RWPE1 (cell line): ENCODE measurements at regions not wholly inside any gene's neighbourhood (a gene's known extent, or its start where the extent isn't known, plus 50 kb on each side); places are given as distances from the start of the nearest gene placed in this dataset.

Experiments used
- CTCF ChIA-PET: fragments of 350-600 bp; sonication (Branson Sonifier 250); formaldehyde crosslinking; extraction: SDS; loops from one replicate; lab custom pipeline; 2021; lab: Yijun Ruan, JAX
- POLR2A ChIA-PET: fragments of 400-600 bp; formaldehyde crosslinking; extraction: SDS; loops from one replicate; lab custom pipeline; 2020; ENCODE audit warnings: antibody characterized with exemption; ENCODE audit not compliant: low non-redundant PET; lab: Yijun Ruan, JAX
- DNase-seq: peaks from one replicate; pipeline ENCODE4 v3.0.0; 2012; ENCODE audit warnings: low spot score
- H3K27ac ChIP-seq: fragments of 450-650 bp; 2 replicates; pipeline ENCODE4 v1.5.1; 2017
- TF ChIP-seq, protein P1 (sequence below): fragments of 450-650 bp; conservative IDR thresholded peaks from 2 replicates; pipeline ENCODE4 v1.5.1; 2017; ENCODE audit warnings: low read depth, mild to moderate bottlenecking

DNA sequence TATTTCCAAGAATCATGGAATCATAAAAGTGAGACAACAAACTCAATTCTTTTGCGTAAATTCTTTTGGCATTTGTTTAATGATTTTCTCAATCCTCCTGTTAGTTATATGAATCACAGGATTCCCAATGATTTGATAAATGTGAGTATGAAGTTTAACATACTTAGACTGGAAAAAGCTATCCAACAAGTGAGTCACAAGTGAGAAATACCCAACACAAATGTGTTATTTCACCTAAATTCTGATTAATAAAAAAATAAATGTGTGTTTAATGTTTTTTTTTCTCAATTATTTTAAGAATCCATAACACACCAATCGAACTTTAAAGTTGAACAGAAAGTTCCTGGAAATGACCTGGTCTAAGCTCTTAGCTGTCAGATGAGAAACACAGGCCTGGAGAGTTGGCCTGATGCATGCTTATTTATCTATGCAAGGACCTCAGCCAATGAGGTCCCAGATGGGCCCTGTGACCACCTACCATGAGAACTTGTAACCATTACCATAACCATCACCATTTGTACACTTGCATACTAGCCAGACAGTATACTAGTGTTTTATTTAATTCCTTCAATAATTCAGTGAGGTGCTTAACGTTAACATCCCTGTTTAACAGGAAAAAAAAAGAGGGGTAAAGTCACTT is 386.7 kb downstream of the SPRY1 start:
- ChIA-PET POLR2A (no interaction called here), CTCF (no interaction called here)
- TF ChIP-seq, protein P1, sequence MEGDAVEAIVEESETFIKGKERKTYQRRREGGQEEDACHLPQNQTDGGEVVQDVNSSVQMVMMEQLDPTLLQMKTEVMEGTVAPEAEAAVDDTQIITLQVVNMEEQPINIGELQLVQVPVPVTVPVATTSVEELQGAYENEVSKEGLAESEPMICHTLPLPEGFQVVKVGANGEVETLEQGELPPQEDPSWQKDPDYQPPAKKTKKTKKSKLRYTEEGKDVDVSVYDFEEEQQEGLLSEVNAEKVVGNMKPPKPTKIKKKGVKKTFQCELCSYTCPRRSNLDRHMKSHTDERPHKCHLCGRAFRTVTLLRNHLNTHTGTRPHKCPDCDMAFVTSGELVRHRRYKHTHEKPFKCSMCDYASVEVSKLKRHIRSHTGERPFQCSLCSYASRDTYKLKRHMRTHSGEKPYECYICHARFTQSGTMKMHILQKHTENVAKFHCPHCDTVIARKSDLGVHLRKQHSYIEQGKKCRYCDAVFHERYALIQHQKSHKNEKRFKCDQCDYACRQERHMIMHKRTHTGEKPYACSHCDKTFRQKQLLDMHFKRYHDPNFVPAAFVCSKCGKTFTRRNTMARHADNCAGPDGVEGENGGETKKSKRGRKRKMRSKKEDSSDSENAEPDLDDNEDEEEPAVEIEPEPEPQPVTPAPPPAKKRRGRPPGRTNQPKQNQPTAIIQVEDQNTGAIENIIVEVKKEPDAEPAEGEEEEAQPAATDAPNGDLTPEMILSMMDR, result no peak
- DNase-seq, result no peak
- H3K27ac ChIP-seq, result no peak overlapping the region

DNA sequence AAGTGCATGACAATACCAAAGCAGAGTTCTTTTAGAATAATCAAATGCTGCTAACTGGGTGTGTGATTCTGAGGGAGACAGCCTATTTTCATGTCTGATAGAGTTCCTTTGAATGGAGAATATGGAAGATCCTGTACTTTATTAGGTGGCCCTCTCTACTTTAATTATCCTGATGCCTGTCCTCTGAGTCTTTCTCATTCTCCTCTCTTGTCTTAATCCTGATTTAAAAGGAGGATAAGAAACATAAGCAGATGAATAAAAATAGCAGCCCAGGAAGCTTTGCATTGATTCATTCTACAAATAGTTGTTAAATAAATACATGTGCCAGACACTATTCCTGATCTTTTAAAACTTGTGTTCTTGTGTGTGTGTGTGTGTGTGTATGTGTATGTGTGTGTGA is 387.3 kb downstream of the SPRY1 start:
- ChIA-PET POLR2A (no interaction called here), CTCF (interaction anchor here (0.6 to 0.7 kb wide), 2 partner anchors 11 to 434 kb away, joined by 3 to 6 read pairs; no protein-coding TSS in a partner anchor)
- DNase-seq, result no peak
- TF ChIP-seq, protein P1, result no peak
- no peak overlapping the region for H3K27ac ChIP-seq

DNA sequence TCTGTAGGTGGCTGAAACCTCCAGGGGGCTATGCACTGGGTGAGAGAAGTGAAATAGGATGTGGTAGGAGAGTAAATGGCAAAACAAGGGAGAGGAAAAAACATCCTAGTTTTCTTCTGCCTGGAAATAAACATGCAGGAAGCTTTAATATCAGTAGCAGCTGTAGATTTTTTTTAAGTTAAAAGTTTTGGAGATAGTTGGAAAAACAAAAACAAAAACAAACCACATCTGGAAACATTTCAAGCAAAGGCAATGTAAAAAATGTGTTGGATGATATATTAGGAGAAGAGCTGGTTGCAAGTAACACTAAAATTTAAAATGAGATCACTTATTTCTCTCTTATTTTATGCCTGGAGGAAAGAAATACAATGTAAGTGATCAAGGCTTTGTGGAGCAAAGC is 388.0 kb downstream of the SPRY1 start:
- no peak for DNase-seq
- ChIA-PET CTCF (interaction anchor here (0.6 to 0.7 kb wide), 2 partner anchors 12 to 435 kb away, joined by 3 to 6 read pairs; no protein-coding TSS in a partner anchor), POLR2A (no interaction called here)
- TF ChIP-seq, protein P1, result no peak
- H3K27ac ChIP-seq, result no peak overlapping the region

DNA sequence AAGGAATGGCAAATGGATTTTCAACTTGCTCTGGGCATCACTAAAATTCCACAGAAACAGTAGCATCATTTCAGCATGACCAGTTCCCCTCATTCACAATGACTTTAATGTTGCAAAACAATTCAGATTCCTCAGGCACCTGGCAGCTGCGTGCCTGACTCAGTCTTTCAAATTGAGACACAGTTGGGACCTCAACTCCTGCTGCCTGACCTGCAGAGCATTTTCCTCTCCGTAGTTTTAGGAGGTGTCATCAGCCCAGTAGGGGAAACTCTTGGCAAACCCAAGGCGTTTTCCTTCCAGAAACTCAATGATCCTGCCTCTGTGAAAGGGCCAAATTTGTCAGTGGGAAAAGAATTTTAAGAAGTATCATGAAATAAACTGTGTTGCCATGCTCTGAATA is 388.9 kb downstream of the SPRY1 start:
- ChIA-PET CTCF (no interaction called here), POLR2A (no interaction called here)
- TF ChIP-seq, protein P1, result no peak
- DNase-seq, result peak; percentile 5
- H3K27ac ChIP-seq, result no peak overlapping the region

DNA sequence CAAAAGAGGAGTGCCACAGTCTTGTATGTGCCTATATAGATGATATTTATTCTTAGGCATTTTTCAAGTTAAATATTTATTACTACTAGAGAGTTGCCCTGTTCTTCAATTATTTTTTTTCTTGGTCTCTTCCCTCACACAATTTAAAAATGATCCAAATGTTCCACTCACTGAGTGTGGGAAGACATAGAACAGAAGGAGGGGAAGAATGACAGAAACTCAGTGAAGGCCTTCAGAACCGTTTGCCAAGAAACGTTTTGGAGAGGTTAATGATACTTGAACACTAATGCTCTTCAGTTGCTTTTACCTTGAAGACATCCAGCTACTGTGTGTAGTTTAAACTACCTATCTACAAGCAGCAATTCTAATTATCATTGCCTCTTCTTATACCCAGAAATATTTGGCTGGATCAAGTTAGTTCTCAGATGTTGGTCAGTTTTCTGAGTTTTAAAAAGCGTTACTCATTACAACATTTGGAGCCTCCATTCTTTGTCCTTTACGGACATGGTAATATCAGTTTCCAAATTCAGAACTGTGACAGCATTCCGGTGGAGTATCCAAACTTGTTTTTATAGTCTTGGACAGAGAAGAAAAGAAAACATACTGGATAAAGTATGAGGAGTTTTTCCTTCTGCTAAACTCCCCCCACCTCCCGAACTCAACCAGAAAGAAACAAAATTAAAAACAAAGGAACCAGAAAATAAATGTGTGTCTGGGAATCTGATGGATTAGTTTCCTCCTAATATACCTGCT is 389.7 kb downstream of the SPRY1 start:
- no peak for DNase-seq
- ChIA-PET POLR2A (no interaction called here), CTCF (no interaction called here)
- no peak overlapping the region for H3K27ac ChIP-seq
- TF ChIP-seq, protein P1, result no peak

DNA sequence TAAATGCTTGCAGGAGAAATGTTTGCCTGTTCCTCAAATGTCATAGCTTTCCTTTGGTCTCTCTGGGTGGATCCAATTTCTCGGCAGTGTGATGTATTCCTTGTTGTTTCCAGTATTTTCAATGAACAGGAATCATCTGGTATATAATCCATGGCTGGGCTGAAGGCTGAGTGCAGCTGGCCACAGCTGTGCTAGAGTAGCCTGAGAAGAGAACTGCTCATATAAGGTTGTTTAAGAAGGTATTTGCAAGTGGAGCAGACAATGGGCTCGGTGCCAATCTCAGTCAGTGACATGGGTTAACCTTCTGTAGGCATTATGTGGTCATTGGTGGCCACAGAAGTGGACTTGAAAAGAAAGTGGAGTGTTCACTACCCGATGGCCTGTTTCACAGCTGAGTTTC is 390.3 kb downstream of the SPRY1 start:
- TF ChIP-seq, protein P1, result no peak
- H3K27ac ChIP-seq, result no peak overlapping the region
- no peak for DNase-seq
- CTCF ChIA-PET, result no interaction called here
- POLR2A ChIA-PET, result no interaction called here
